Esophagus squamous epithelium (tissue), 4 donors: ENCODE measurements at regions not wholly inside any gene's neighbourhood (a gene's known extent, or its start where the extent isn't known, plus 50 kb on each side); places are given as distances from the start of the nearest gene placed in this dataset.
"Not testable (repeated sequence)": the region's sequence is repeated elsewhere in the genome, so short reads cannot be mapped to it uniquely, and the experiment has no call there.

Experiments
- CTCF ChIP-seq, 6 experiments: fragments of 450-650 bp in 4 of 6; fragments of 200-600 bp in 2 of 6; sonication (generic) in 2 of 6; IDR thresholded peaks; one replicate each; pipeline ENCODE4 v1.5.1; 2016 to 2019; ENCODE audit warnings: antibody characterized with exemption in 6 of 6, mild to moderate bottlenecking in 4 of 6, moderate library complexity in 4 of 6
- POLR2A ChIP-seq, 4 donors: fragments of 450-650 bp; IDR thresholded peaks; one replicate each; pipeline ENCODE4 v1.6.1; 2017; ENCODE audit warnings: antibody characterized with exemption in 4 of 4, mild to moderate bottlenecking in 4 of 4, moderate library complexity in 3 of 4

DNA sequence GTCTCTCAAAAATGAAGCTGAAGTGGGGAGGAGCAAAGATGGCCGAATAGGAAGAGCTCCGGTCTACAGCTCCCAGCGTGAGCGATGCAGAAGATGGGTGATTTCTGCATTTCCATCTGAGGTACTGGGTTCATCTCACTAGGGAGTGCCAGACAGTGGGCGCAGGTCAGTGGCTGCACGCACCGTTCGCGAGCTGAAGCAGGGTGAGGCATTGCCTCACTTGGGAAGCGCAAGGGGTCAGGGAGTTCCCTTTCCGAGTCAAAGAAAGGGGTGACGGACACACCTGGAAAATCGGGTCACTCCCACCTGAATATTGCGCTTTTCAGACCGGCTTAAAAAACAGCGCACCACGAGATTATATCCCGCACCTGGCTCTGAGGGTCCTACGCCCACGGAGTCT, 132.8 kb downstream of the RSL24D1 start:
- not testable (repeated sequence) for TF ChIP-seq POLR2A, CTCF (IDR thresholded peaks at IDR 0.05)
